Epithelial cell of esophagus (primary cell): ENCODE measurements at regions not wholly inside any gene's neighbourhood (a gene's known extent, or its start where the extent isn't known, plus 50 kb on each side); places are given as distances from the start of the nearest gene placed in this dataset.

Source experiments
- DNase-seq: peaks from one replicate; pipeline ENCODE4 v3.0.0; 2010; ENCODE audit warnings: low read depth
- H3K4me3 ChIP-seq: 2 replicates; pipeline ENCODE4 v1.5.1; 2011; ENCODE audit warnings: mild to moderate bottlenecking, low read length, control low read depth
- TF ChIP-seq, protein P1 (sequence below): IDR thresholded peaks from 2 replicates; pipeline ENCODE4 v1.5.1; 2011; ENCODE audit warnings: low read depth, mild to moderate bottlenecking, low read length, control low read depth, inconsistent platforms; ENCODE audit not compliant: insufficient read depth; ENCODE audit errors: missing control alignments

DNA sequence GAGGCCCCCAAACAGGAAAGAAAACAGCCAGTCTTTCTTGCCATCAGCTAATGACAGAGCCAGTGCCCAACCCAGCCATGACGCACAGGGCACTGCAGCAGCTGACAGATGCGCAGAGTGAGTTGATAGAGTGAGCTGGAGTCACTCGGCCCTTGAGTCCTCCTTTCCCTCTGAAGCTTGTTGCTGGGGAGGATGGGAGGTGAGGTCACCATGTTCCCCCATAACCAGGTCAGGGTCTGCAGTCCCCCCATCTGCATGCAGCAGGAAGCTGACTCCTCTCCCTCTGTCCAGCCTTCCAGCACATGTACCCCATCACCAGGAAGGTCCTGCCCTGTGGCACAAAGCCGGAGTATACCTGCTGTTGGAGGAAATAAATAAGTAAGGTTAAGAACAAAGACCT lies 174.6 kb downstream of the ABHD5 start:
- no peak overlapping the region for H3K4me3 ChIP-seq
- DNase-seq = peak; percentile 9
- TF ChIP-seq, protein P1, sequence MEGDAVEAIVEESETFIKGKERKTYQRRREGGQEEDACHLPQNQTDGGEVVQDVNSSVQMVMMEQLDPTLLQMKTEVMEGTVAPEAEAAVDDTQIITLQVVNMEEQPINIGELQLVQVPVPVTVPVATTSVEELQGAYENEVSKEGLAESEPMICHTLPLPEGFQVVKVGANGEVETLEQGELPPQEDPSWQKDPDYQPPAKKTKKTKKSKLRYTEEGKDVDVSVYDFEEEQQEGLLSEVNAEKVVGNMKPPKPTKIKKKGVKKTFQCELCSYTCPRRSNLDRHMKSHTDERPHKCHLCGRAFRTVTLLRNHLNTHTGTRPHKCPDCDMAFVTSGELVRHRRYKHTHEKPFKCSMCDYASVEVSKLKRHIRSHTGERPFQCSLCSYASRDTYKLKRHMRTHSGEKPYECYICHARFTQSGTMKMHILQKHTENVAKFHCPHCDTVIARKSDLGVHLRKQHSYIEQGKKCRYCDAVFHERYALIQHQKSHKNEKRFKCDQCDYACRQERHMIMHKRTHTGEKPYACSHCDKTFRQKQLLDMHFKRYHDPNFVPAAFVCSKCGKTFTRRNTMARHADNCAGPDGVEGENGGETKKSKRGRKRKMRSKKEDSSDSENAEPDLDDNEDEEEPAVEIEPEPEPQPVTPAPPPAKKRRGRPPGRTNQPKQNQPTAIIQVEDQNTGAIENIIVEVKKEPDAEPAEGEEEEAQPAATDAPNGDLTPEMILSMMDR = no peak

GRCh38 chr3:43865887-43866528 lies 175.3 kb downstream of the ABHD5 start:
- DNase-seq = no peak
- no peak overlapping the region for H3K4me3 ChIP-seq
- TF ChIP-seq, protein P1 = no peak

- H3K4me3 ChIP-seq = no peak overlapping the region
- peak; percentile 67 for DNase-seq
- TF ChIP-seq, protein P1 = no peak
Measured at GRCh38 chr3:43866529-43867353, 176.0 kb downstream of the ABHD5 start.

GRCh38 chr3:43867436-43868072 lies 176.8 kb downstream of the ABHD5 start:
- DNase-seq = peak; percentile 10
- TF ChIP-seq, protein P1 = no peak
- H3K4me3 ChIP-seq = no peak overlapping the region

- peak; percentile 19 for DNase-seq
- H3K4me3 ChIP-seq = no peak overlapping the region
- TF ChIP-seq, protein P1 = no peak
Measured at GRCh38 chr3:43869491-43869890, 178.8 kb downstream of the ABHD5 start.

- H3K4me3 ChIP-seq = no peak overlapping the region
- TF ChIP-seq, protein P1 = no peak
- DNase-seq = peak; percentile 75
Measured at GRCh38 chr3:43870120-43870519, 179.4 kb downstream of the ABHD5 start.
